HUES64 (cell line): ENCODE measurements at regions not wholly inside any gene's neighbourhood (a gene's known extent, or its start where the extent isn't known, plus 50 kb on each side); places are given as distances from the start of the nearest gene placed in this dataset.
"Not testable (repeated sequence)": the region's sequence is repeated elsewhere in the genome, so short reads cannot be mapped to it uniquely, and the experiment has no call there.

Source experiments
- H3K27ac ChIP-seq: 2 replicates; pipeline ENCODE4 v1.7.0; 2013; ENCODE audit warnings: low read depth, low read length, inconsistent platforms
- H3K27me3 ChIP-seq: 2 replicates; pipeline ENCODE4 v1.6.1; 2013; ENCODE audit warnings: mild to moderate bottlenecking, low read length; ENCODE audit not compliant: insufficient read depth
- H3K36me3 ChIP-seq: 2 replicates; pipeline ENCODE4 v1.6.1; 2013; ENCODE audit warnings: mild to moderate bottlenecking, low read length; ENCODE audit not compliant: insufficient read depth
- H3K4me1 ChIP-seq: 2 replicates; pipeline ENCODE4 v1.6.1; 2013; ENCODE audit warnings: mild to moderate bottlenecking, low read length, moderate library complexity; ENCODE audit not compliant: insufficient read depth
- H3K4me3 ChIP-seq: 2 replicates; pipeline ENCODE4 v1.5.1; 2013; ENCODE audit warnings: mild to moderate bottlenecking, low read length, moderate library complexity
- H3K9ac ChIP-seq: 2 replicates; pipeline ENCODE4 v1.6.1; 2013; ENCODE audit warnings: mild to moderate bottlenecking, low read depth, low read length
- H3K9me3 ChIP-seq: 2 replicates; pipeline ENCODE4 v1.6.1; 2013; ENCODE audit warnings: low read depth, low read length; ENCODE audit not compliant: insufficient read depth
- WGBS: fragments of 150-250, 120-280 bp; methylation state at CpG from one replicate; pipeline ENCODE4 v1.1.7; 2013; ENCODE audit warnings: missing lambda C conversion rate; 5-methylcytosine and 5-hydroxymethylcytosine counted together

GRCh38 chr11:87722756-87723565 is 452.3 kb downstream of the RAB38 start:
- WGBS, result 72% methylated on average over 7 of the region's 10 CpGs
- Histone ChIP-seq H3K27ac (no peak overlapping the region), H3K36me3 (no peaks in the 10 kb centered on the region), H3K4me1 (no peaks in the 10 kb centered on the region), H3K4me3 (no peak overlapping the region), H3K9me3 (no peaks in the 10 kb centered on the region), H3K27me3 (no peaks in the 10 kb centered on the region), H3K9ac (no peak overlapping the region)

GRCh38 chr11:87719326-87720073 is 455.7 kb downstream of the RAB38 start:
- Histone ChIP-seq H3K36me3 (no peaks in the 10 kb centered on the region), H3K27me3 (no peaks in the 10 kb centered on the region), H3K9ac (no peak overlapping the region), H3K4me1 (no peaks in the 10 kb centered on the region), H3K9me3 (no peaks in the 10 kb centered on the region), H3K4me3 (no peak overlapping the region), H3K27ac (no peak overlapping the region)
- 95% methylated on average over 5 of the region's 5 CpGs for WGBS

GRCh38 chr11:87712802-87713202 is 462.4 kb downstream of the RAB38 start:
- WGBS, result 32% methylated on average over 3 of the region's 3 CpGs
- Histone ChIP-seq H3K27ac (no peak overlapping the region), H3K4me3 (no peak overlapping the region), H3K9ac (no peak overlapping the region), H3K9me3 (no peaks in the 10 kb centered on the region), H3K4me1 (peaks cover 30% of the 10 kb centered on the region), H3K27me3 (no peaks in the 10 kb centered on the region), H3K36me3 (no peaks in the 10 kb centered on the region)

GRCh38 chr11:87712391-87712790 is 462.9 kb downstream of the RAB38 start:
- H3K27me3 ChIP-seq, result no peaks in the 10 kb centered on the region
- no peaks in the 10 kb centered on the region for H3K9me3 ChIP-seq
- no peak overlapping the region for H3K9ac ChIP-seq
- WGBS, result 86% methylated on average over 2 of the region's 3 CpGs
- no peak overlapping the region for H3K27ac ChIP-seq
- no peaks in the 10 kb centered on the region for H3K36me3 ChIP-seq
- H3K4me3 ChIP-seq, result no peak overlapping the region
- peaks cover 30% of the 10 kb centered on the region for H3K4me1 ChIP-seq

GRCh38 chr11:87703589-87703988 is 471.7 kb downstream of the RAB38 start:
- H3K9me3 ChIP-seq, result peaks cover 12% of the 10 kb centered on the region
- not testable (repeated sequence) for H3K27me3 ChIP-seq, H3K4me3 ChIP-seq, H3K27ac ChIP-seq, H3K4me1 ChIP-seq, H3K9ac ChIP-seq, H3K36me3 ChIP-seq
- WGBS, result 82% methylated on average over 12 of the region's 12 CpGs

- Histone ChIP-seq H3K27me3 (no peaks in the 10 kb centered on the region), H3K27ac (no peak overlapping the region), H3K4me3 (no peak overlapping the region), H3K36me3 (no peaks in the 10 kb centered on the region), H3K4me1 (no peaks in the 10 kb centered on the region), H3K9ac (no peak overlapping the region), H3K9me3 (no peaks in the 10 kb centered on the region)
- 100% methylated on average over 1 of the region's 1 CpG for WGBS
Measured at GRCh38 chr11:87675993-87676392, 499.2 kb downstream of the RAB38 start.

- no peak overlapping the region for H3K9ac ChIP-seq
- H3K4me1 ChIP-seq, result no peaks in the 10 kb centered on the region
- H3K27me3 ChIP-seq, result no peaks in the 10 kb centered on the region
- no peaks in the 10 kb centered on the region for H3K9me3 ChIP-seq
- H3K4me3 ChIP-seq, result no peak overlapping the region
- no peak overlapping the region for H3K27ac ChIP-seq
- WGBS, result 94% methylated on average over 6 of the region's 6 CpGs
- H3K36me3 ChIP-seq, result no peaks in the 10 kb centered on the region
Measured at GRCh38 chr11:87666730-87667129, 508.5 kb downstream of the RAB38 start.

GRCh38 chr11:87662287-87662686 is 513.0 kb downstream of the RAB38 start:
- Histone ChIP-seq H3K9me3 (no peaks in the 10 kb centered on the region), H3K4me1 (no peaks in the 10 kb centered on the region), H3K36me3 (no peaks in the 10 kb centered on the region), H3K4me3 (no peak overlapping the region), H3K9ac (no peak overlapping the region), H3K27ac (no peak overlapping the region), H3K27me3 (no peaks in the 10 kb centered on the region)

GRCh38 chr11:87660926-87661660 is 514.1 kb downstream of the RAB38 start:
- Histone ChIP-seq H3K9me3 (no peaks in the 10 kb centered on the region), H3K27ac (no peak overlapping the region), H3K4me1 (no peaks in the 10 kb centered on the region), H3K4me3 (no peak overlapping the region), H3K36me3 (no peaks in the 10 kb centered on the region), H3K9ac (no peak overlapping the region), H3K27me3 (no peaks in the 10 kb centered on the region)
- 90% methylated on average over 3 of the region's 5 CpGs for WGBS

- H3K4me3 ChIP-seq, result no peak overlapping the region
- no peak overlapping the region for H3K27ac ChIP-seq
- no peaks in the 10 kb centered on the region for H3K36me3 ChIP-seq
- H3K27me3 ChIP-seq, result no peaks in the 10 kb centered on the region
- no peaks in the 10 kb centered on the region for H3K4me1 ChIP-seq
- no peak overlapping the region for H3K9ac ChIP-seq
- no peaks in the 10 kb centered on the region for H3K9me3 ChIP-seq
- WGBS, result 93% methylated on average over 5 of the region's 5 CpGs
Measured at GRCh38 chr11:87659807-87660206, 515.4 kb downstream of the RAB38 start.

- no CpG with 5 or more reads among the region's 1 CpG for WGBS
- Histone ChIP-seq H3K36me3 (no peaks in the 10 kb centered on the region), H3K27ac (no peak overlapping the region), H3K9me3 (no peaks in the 10 kb centered on the region), H3K4me3 (no peak overlapping the region), H3K27me3 (no peaks in the 10 kb centered on the region), H3K9ac (no peak overlapping the region), H3K4me1 (no peaks in the 10 kb centered on the region)
Measured at GRCh38 chr11:87645626-87646025, 529.6 kb downstream of the RAB38 start.
